Heart left ventricle (tissue), 16 donors: ENCODE measurements at regions not wholly inside any gene's neighbourhood (a gene's known extent, or its start where the extent isn't known, plus 50 kb on each side); places are given as distances from the start of the nearest gene placed in this dataset.

Source experiments
- ATAC-seq, 4 donors: fragments of 200-7000 bp; cut with Tn5 transposase; one replicate each; pipeline ENCODE4 v1.9.1; 2020 to 2022; ENCODE audit warnings: moderate library complexity in 4 of 4, mild to moderate bottlenecking in 3 of 4, moderate number of reproducible peaks in 1 of 4
- DNase-seq, 5 donors: peaks; one replicate each; pipeline ENCODE4 v3.0.0-alpha.2; 2020
- H3K27ac ChIP-seq, 12 donors: fragments of 200-600 bp; sonication (generic) in 4 of 12; one replicate each; pipeline versions ENCODE4 v1.5.0 to v1.8.0; 2016 to 2022; ENCODE audit warnings: mild to moderate bottlenecking in 2 of 12
- H3K27me3 ChIP-seq, 9 donors: fragments of 200-600 bp; sonication (generic) in 2 of 9; one replicate each; pipeline versions ENCODE4 v1.5.1 to v1.8.0; 2016 to 2022; ENCODE audit warnings: mild to moderate bottlenecking in 3 of 9
- H3K36me3 ChIP-seq, 9 donors: fragments of 200-600 bp; sonication (generic) in 2 of 9; one replicate each; pipeline versions ENCODE4 v1.5.0 to v1.8.0; 2018 to 2022; ENCODE audit warnings: mild to moderate bottlenecking in 2 of 9
- H3K4me1 ChIP-seq, 12 donors: fragments of 200-600 bp; sonication (generic) in 4 of 12; one replicate each; pipeline versions ENCODE4 v1.5.0 to v1.8.0; 2016 to 2022; ENCODE audit warnings: mild to moderate bottlenecking in 3 of 12
- H3K4me3 ChIP-seq, 12 donors: fragments of 200-600 bp; sonication (generic) in 4 of 12; one replicate each; pipeline versions ENCODE4 v1.5.0 to v1.8.0; 2017 to 2022; ENCODE audit warnings: mild to moderate bottlenecking in 9 of 12, moderate library complexity in 4 of 12
- H3K9me3 ChIP-seq, 12 donors: fragments of 200-600 bp; sonication (generic) in 4 of 12; one replicate each; pipeline versions ENCODE4 v1.5.0 to v1.8.0; 2016 to 2022; ENCODE audit warnings: mild to moderate bottlenecking in 1 of 12
- CTCF ChIP-seq, 12 donors: fragments of 200-600 bp; sonication (generic) in 4 of 12; IDR thresholded peaks; one replicate each; pipeline versions ENCODE4 v1.5.0 to v1.8.0; 2018 to 2022; ENCODE audit warnings: antibody characterized with exemption in 12 of 12, mild to moderate bottlenecking in 5 of 12
- POLR2A ChIP-seq, 2 donors: fragments of 450-650 bp; IDR thresholded peaks; one replicate each; pipeline ENCODE4 v1.6.1; 2017; ENCODE audit warnings: antibody characterized with exemption in 2 of 2, mild to moderate bottlenecking in 2 of 2, moderate library complexity in 2 of 2
- WGBS, 4 donors: extraction: QIAGEN DNeasy Blood & Tissue Kit in 2 of 4; methylation state at CpG; one replicate each; pipeline versions ENCODE4 v1.1.5 to v1.1.7; 2013 to 2018; 5-methylcytosine and 5-hydroxymethylcytosine counted together
- intact Hi-C, 10 donors: fragments of 100-400 bp; cut with DNase I; formaldehyde crosslinking; loops; one replicate each; pipeline versions ENCODE4 v1.11.1 to v1.14.2; 2022
- donor health status: ischemic (EF 13 %, LVEDD 7.1; RV severe dilation, severe dysfunction).
- donor health status: healthy with polysubstance abuse.
- donor health status: DM: no; HTN: yes; CAD: no.
- donor health status: DM: no; HTN: no; CAD: no.
- donor health status: ischemic (EF 25% LVEDD 6.9; RV normal size, moderate dysfunction).
- donor health status: ischemic (EF 25% LVEDD 5.7; RV mildly dilated, moderate dysfunction).
- donor health status: healthy.
- donor health status: DM: yes; HTN: yes; CAD: no.
- donor health status: ischemic (EF 35%, LVEDD 5.7; RV mildly dilated, moderate dysfunction).
- donor health status: nonischemic (EF 11% LVEDD 7.7; RV severe dilation, severe dysfunction).
- donor health status: DM: yes; HTN: yes; CAD: no.
- donor health status: PGD.
- donor health status: ischemic (EF 29% LVEDD 5.4; RV normal size, mild dysfunction).
- donor health status: nonischemic (EF 23%, LVEDD 6.1; RV moderate dilation, normal function).

GRCh38 chr16:77536809-77537208, 102.0 kb upstream of the ADAMTS18 start:
- ATAC-seq (no peak), DNase-seq (no peak)
- TF ChIP-seq POLR2A (IDR thresholded peaks at IDR 0.05) = no peak
- TF ChIP-seq CTCF (IDR thresholded peaks at IDR 0.05) = no peak
- Histone ChIP-seq H3K9me3 (no peaks in the 10 kb centered on the region), H3K36me3 (no peaks in the 10 kb centered on the region), H3K4me3 (no peak overlapping the region), H3K27me3 (no peaks in the 10 kb centered on the region), H3K4me1 (no peaks in the 10 kb centered on the region), H3K27ac (no peak overlapping the region)
- WGBS, 4 donors = 62 to 73% (median 70%) methylated on average over 5 of the region's 5 CpGs
- intact Hi-C loops = no loop called here

DNA sequence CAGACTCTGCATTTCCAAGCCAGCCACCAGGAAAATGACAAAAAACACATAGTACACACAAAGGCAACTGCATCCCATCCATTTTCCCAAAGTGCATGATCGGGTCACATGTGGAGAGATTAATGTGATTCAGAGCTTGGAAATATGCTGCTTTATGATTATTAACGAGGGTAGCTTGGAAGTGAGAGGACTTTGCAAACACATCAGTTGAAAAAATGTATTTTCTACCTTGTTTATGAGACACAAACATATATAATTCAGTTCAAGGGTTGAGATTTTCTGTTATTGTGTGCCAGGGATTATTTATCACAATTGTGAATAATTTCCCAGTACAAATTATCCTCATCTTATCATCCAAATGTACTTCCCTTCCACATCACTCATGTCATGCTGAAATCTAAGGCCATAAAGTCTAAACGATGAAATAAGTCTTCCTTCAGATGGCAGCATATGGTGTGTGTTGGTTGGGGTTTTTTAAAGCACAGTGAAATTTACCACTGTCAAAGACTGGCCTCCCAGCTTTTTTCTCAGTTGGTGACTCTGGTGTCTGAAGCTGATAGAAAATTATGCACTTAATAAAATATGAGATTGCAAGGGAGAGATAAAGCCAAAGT, 104.7 kb upstream of the ADAMTS18 start:
- no peak overlapping the region for H3K27ac ChIP-seq
- TF ChIP-seq POLR2A (IDR thresholded peaks at IDR 0.05) (no peak), CTCF (IDR thresholded peaks at IDR 0.05) (no peak)
- H3K9me3 ChIP-seq = no peaks in the 10 kb centered on the region
- no peak overlapping the region for H3K4me3 ChIP-seq
- no peak for DNase-seq
- ATAC-seq = no peak
- H3K4me1 ChIP-seq = no peaks in the 10 kb centered on the region
- no peaks in the 10 kb centered on the region for H3K36me3 ChIP-seq
- 59 to 72% (median 66%) methylated on average over 3 of the region's 3 CpGs for WGBS, 4 donors
- intact Hi-C loops = no loop called here
- no peaks in the 10 kb centered on the region for H3K27me3 ChIP-seq

DNA sequence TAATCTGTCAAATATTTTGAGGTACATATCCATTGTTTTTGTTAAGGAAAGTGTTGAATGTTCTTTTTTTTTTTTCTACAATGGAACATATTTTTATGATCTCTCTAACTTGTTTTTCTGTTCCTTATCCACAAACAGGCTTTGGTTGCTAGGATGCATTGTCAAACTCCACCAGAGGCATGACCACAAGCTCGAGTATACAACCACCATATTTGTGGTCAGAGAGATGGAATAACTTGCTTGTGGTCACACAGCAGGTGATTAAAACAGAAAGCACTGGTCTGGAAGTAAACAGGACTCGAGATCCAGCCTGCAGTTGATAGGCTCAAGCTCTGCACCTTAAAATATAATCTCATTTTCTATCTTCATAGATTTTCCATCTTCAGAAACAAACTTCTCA, 105.8 kb upstream of the ADAMTS18 start:
- DNase-seq = no peak
- H3K27me3 ChIP-seq = no peaks in the 10 kb centered on the region

DNA sequence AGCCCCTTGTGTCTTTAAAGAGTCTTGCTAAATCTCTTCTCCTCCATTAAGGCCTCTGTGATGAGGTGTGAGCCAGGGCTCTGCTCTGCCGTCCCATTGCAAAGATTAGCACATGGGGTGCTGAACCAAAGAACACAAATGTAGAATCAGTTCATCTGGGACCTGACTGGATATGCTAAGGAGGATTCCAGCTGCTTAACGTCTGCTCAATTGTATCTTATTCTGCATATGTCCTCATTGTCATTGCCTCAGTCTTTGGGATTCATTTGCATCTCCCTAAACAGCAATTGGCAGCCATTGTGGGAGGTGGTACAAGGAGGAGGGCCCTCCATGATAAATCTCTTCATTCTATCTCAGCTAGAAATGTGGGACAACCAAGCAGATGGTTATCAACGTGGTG, 106.3 kb upstream of the ADAMTS18 start:
- no peaks in the 10 kb centered on the region for H3K4me1 ChIP-seq
- TF ChIP-seq POLR2A (IDR thresholded peaks at IDR 0.05) (no peak), CTCF (IDR thresholded peaks at IDR 0.05) (no peak)
- no peaks in the 10 kb centered on the region for H3K36me3 ChIP-seq
- ATAC-seq (no peak), DNase-seq (no peak)
- intact Hi-C loops = no loop called here
- peaks cover 0 to 3% (median 0%) of the 10 kb centered on the region in 9 donors for H3K27me3 ChIP-seq
- no peaks in the 10 kb centered on the region for H3K9me3 ChIP-seq
- no peak overlapping the region for H3K4me3 ChIP-seq
- WGBS, 4 donors = 29 to 42% (median 38%) methylated on average over 3 of the region's 3 CpGs
- H3K27ac ChIP-seq = no peak overlapping the region

More for the DNA sequence above, 105.8 kb upstream of the ADAMTS18 start:
- Histone ChIP-seq H3K36me3 (no peaks in the 10 kb centered on the region), H3K4me3 (no peak overlapping the region), H3K27ac (no peak overlapping the region), H3K9me3 (no peaks in the 10 kb centered on the region), H3K4me1 (no peaks in the 10 kb centered on the region)
- TF ChIP-seq POLR2A (IDR thresholded peaks at IDR 0.05) = no peak
- TF ChIP-seq CTCF (IDR thresholded peaks at IDR 0.05) = no peak
- WGBS, 4 donors = 31 to 51% (median 42%) methylated on average over 2 of the region's 2 CpGs
- ATAC-seq = no peak
- intact Hi-C loops = no loop called here
